ENCODE measurements at regions not wholly inside any gene's neighbourhood (a gene's known extent, or its start where the extent isn't known, plus 50 kb on each side); places are given as distances from the start of the nearest gene placed in this dataset.

- H3K27me3 ChIP-seq (ENCODE audit: insufficient read depth, low read length), result no peaks in the 10 kb centered on the region
- no peak for DNase-seq
- H3K27ac Mint-ChIP-seq, result no peak overlapping the region; a peak in 1 of 7 replicates
Measured at GRCh38 chr2:185391543-185391942, 347.1 kb upstream of the FSIP2 start.

More at GRCh38 chr2:185391543-185391942, 347.1 kb upstream of the FSIP2 start:
- no peaks in the 10 kb centered on the region for H3K79me2 ChIP-seq (ENCODE audit: insufficient read depth, low read length)
- H3K4ac ChIP-seq (ENCODE audit: low read depth, low read length), result no peak overlapping the region
- no peaks in the 10 kb centered on the region for H3K23me2 ChIP-seq (ENCODE audit: insufficient read length, low read depth, low read length, poor library complexity, severe bottlenecking)
- Mint-ChIP-seq H3K4me1 (peaks cover 14 to 17% of the 10 kb centered on the region in 2 experiments), H3K4me3 (no peak overlapping the region), H3K9me3 (no peaks in the 10 kb centered on the region; a peak in 1 of 5 replicates), H3K27me3 (ENCODE audit: low read depth) (no peaks in the 10 kb centered on the region), H3K36me3 (ENCODE audit: insufficient read depth in 1 of 3, low read depth in 3 of 3) (no peaks in the 10 kb centered on the region)
- no peak overlapping the region for H2AFZ ChIP-seq (ENCODE audit: low read length)
- H3T11ph ChIP-seq (ENCODE audit: low read length), result no peak overlapping the region
- H3K4me2 ChIP-seq (ENCODE audit: insufficient read depth, insufficient read length, low read length), result no peak overlapping the region
- no peak overlapping the region for H2BK120ac ChIP-seq (ENCODE audit: low read depth, low read length, poor library complexity, severe bottlenecking)
- H2BK12ac ChIP-seq (ENCODE audit: insufficient read length, low read depth, low read length), result no peak overlapping the region
- H2BK5ac ChIP-seq (ENCODE audit: insufficient read length, low read length), result no peak overlapping the region
- no peak overlapping the region for H4K5ac ChIP-seq (ENCODE audit: insufficient read length, low read depth, low read length)
- no peak for TF ChIP-seq CTCF (conservative IDR thresholded peaks at IDR 0.05)
- H4K20me1 ChIP-seq (ENCODE audit: control insufficient read depth, insufficient read depth, insufficient read length), result no peaks in the 10 kb centered on the region
- no peak overlapping the region for H2BK15ac ChIP-seq (ENCODE audit: low read depth, low read length)
- H4K8ac ChIP-seq (replicated peaks; ENCODE audit: insufficient read length, low read depth, low read length), result no peak overlapping the region
- H3K14ac ChIP-seq (ENCODE audit: insufficient read depth, low read length), result no peak overlapping the region
- H3K18ac ChIP-seq (ENCODE audit: insufficient read length, low read depth, low read length), result no peak overlapping the region
- no peak overlapping the region for H3K27ac ChIP-seq (ENCODE audit: insufficient read length, low read depth, low read length)
- H3K56ac ChIP-seq (ENCODE audit: insufficient read length, low read depth, low read length), result no peak overlapping the region
- H3K4me1 ChIP-seq (ENCODE audit: insufficient read depth, low read length), result no peaks in the 10 kb centered on the region
- no peak overlapping the region for H3K23ac ChIP-seq (ENCODE audit: insufficient read length, low read depth, low read length)
- H3K79me1 ChIP-seq (ENCODE audit: insufficient read depth, low read depth, low read length, poor library complexity, severe bottlenecking), result no peaks in the 10 kb centered on the region
- H3K9me3 ChIP-seq (ENCODE audit: control insufficient read depth, low read depth, low read length), result no peaks in the 10 kb centered on the region
- H2BK20ac ChIP-seq (ENCODE audit: low read depth, low read length, poor library complexity, severe bottlenecking), result no peak overlapping the region
- no peak overlapping the region for H2AK5ac ChIP-seq (ENCODE audit: insufficient read length, low read length)
- H4K91ac ChIP-seq (ENCODE audit: insufficient read length, low read depth, low read length), result no peak overlapping the region
- no peak overlapping the region for H3K9ac ChIP-seq (ENCODE audit: extremely low read depth, insufficient read length, low read length)

Data from H9 (cell line).